SK-N-SH (cell line): ENCODE measurements at regions not wholly inside any gene's neighbourhood (a gene's known extent, or its start where the extent isn't known, plus 50 kb on each side); places are given as distances from the start of the nearest gene placed in this dataset.
A peak's percentile ranks its signal among the peaks of the same experiment; 100 is the strongest.

Experiments
- CTCF ChIA-PET: fragments of 300-600, 350-600 bp; formaldehyde crosslinking; extraction: SDS; loops from one replicate; lab custom pipeline; 2021; lab: Yijun Ruan, JAX
- POLR2A ChIA-PET: fragments of 350-600 bp; sonication (Branson Sonifier 250); formaldehyde crosslinking; extraction: SDS; loops from one replicate; lab custom pipeline; 2020; ENCODE audit warnings: antibody characterized with exemption, inconsistent platforms; lab: Yijun Ruan, JAX
- DNase-seq: peaks from one replicate; pipeline ENCODE4 v3.0.0; 2012
- H2AFZ ChIP-seq: fragments of 200-600 bp; sonication (generic); 2 replicates; pipeline ENCODE4 v1.8.1; 2016; ENCODE audit warnings: antibody characterized with exemption, mild to moderate bottlenecking, low read depth
- H3F3A ChIP-seq: fragments of 200-600 bp; sonication (generic); replicated peaks from 2 replicates; pipeline ENCODE3; 2016; ENCODE audit warnings: antibody characterized with exemption, mild to moderate bottlenecking; ENCODE audit not compliant: insufficient read depth
- H3K27ac ChIP-seq, 2 experiments: fragments of 200-500 bp in 1 of 2; fragments of 200-600 bp in 1 of 2; sonication (Bioruptor generic) in 1 of 2; sonication (generic), shearing (Covaris generic) in 1 of 2; 2 replicates each; pipeline versions ENCODE4 v1.5.1 to v1.6.1; 2014 to 2016; ENCODE audit warnings: low read depth in 2 of 2, inconsistent platforms in 1 of 2, low read length in 1 of 2, mild to moderate bottlenecking in 1 of 2, mixed read lengths in 1 of 2
- H3K27me3 ChIP-seq: fragments of 200-600 bp; sonication (generic), shearing (Covaris generic); 2 replicates; pipeline ENCODE4 v1.6.1; 2016; ENCODE audit warnings: mixed run types; ENCODE audit not compliant: insufficient read depth
- H3K36me3 ChIP-seq, 2 experiments: fragments of 200-500 bp in 1 of 2; fragments of 200-600 bp in 1 of 2; sonication (Bioruptor generic) in 1 of 2; sonication (generic) in 1 of 2; replicated peaks in 1 of 2; 2 replicates each; pipeline versions ENCODE3 to v1.5.1; 2014 to 2016; ENCODE audit warnings: low read length in 1 of 2, mild to moderate bottlenecking in 1 of 2; ENCODE audit not compliant: insufficient read depth in 2 of 2, control insufficient read depth in 1 of 2
- H3K4me1 ChIP-seq, 2 experiments: fragments of 200-500 bp in 1 of 2; fragments of 200-600 bp in 1 of 2; sonication (Bioruptor generic) in 1 of 2; sonication (generic), shearing (Covaris generic) in 1 of 2; 2 replicates each; pipeline versions ENCODE4 v1.5.1 to v1.6.1; 2014 to 2016; ENCODE audit warnings: low read depth in 1 of 2, low read length in 1 of 2, mixed run types in 1 of 2; ENCODE audit not compliant: insufficient read depth in 2 of 2, control insufficient read depth in 1 of 2
- H3K4me2 ChIP-seq: fragments of 200-600 bp; sonication (generic), shearing (Covaris generic); 2 replicates; pipeline ENCODE4 v1.6.1; 2017; ENCODE audit warnings: mixed run types
- H3K4me3 ChIP-seq, 2 experiments: fragments of 200-500 bp in 1 of 2; fragments of 200-600 bp in 1 of 2; sonication (Bioruptor generic) in 1 of 2; sonication (generic), shearing (Covaris generic) in 1 of 2; 2 replicates each; pipeline versions ENCODE4 v1.5.1 to v1.8.1; 2014 to 2016; ENCODE audit warnings: low read depth in 2 of 2, inconsistent platforms in 1 of 2, low read length in 1 of 2, mild to moderate bottlenecking in 1 of 2, mixed read lengths in 1 of 2, moderate library complexity in 1 of 2
- H3K79me2 ChIP-seq: fragments of 200-600 bp; sonication (generic); 2 replicates; pipeline ENCODE4 v1.8.1; 2017; ENCODE audit warnings: mild to moderate bottlenecking; ENCODE audit not compliant: insufficient read depth
- H3K9ac ChIP-seq: fragments of 200-600 bp; sonication (generic); 2 replicates; pipeline ENCODE4 v1.6.1; 2017; ENCODE audit warnings: mixed run types
- H3K9me2 ChIP-seq: fragments of 200-600 bp; sonication (generic); 2 replicates; pipeline ENCODE4 v1.6.1; 2017; ENCODE audit warnings: mixed run types
- H3K9me3 ChIP-seq: fragments of 200-600 bp; sonication (generic); 2 replicates; pipeline ENCODE4 v1.6.1; 2017; ENCODE audit warnings: mixed run types, mild to moderate bottlenecking, moderate library complexity
- H4K20me1 ChIP-seq: fragments of 200-600 bp; sonication (generic); 2 replicates; pipeline ENCODE4 v1.6.1; 2017; ENCODE audit warnings: mild to moderate bottlenecking, mixed run types; ENCODE audit not compliant: insufficient read depth
- ELF1 ChIP-seq: IDR thresholded peaks from 2 replicates; pipeline ENCODE4 v1.4.0; 2012
- EP300 ChIP-seq, 2 experiments: IDR thresholded peaks; 2 replicates each; pipeline versions ENCODE4 v1.4.0 to v1.6.1; 2012; ENCODE audit warnings: borderline replicate concordance in 1 of 2, low read depth in 1 of 2, low read length in 1 of 2
- FOXJ3 ChIP-seq: sonication (generic); formaldehyde crosslinking; IDR thresholded peaks from 2 replicates; pipeline ENCODE4 v1.5.1; 2020; ENCODE audit warnings: mild to moderate bottlenecking, missing genetic modification reagents
- GATA2 ChIP-seq: sonication (generic); formaldehyde crosslinking; IDR thresholded peaks from 2 replicates; pipeline ENCODE4 v1.5.0; 2020; ENCODE audit warnings: mild to moderate bottlenecking, missing genetic modification reagents
- MAX ChIP-seq: IDR thresholded peaks from 2 replicates; pipeline ENCODE4 v1.4.0; 2012; ENCODE audit warnings: low read depth
- MXI1 ChIP-seq: IDR thresholded peaks from 2 replicates; pipeline ENCODE4 v1.6.1; 2012; ENCODE audit warnings: mild to moderate bottlenecking, low read depth, low read length, improper control_type of control experiment
- POLR2AphosphoS5 ChIP-seq: IDR thresholded peaks from 2 replicates; pipeline ENCODE4 v1.6.1; 2012; ENCODE audit warnings: low read depth, low read length
- REST ChIP-seq: IDR thresholded peaks from 2 replicates; pipeline ENCODE4 v1.6.1; 2012; ENCODE audit warnings: mild to moderate bottlenecking, low read depth, low read length, moderate library complexity
- RFX5 ChIP-seq: IDR thresholded peaks from 2 replicates; pipeline ENCODE4 v1.6.1; 2012; ENCODE audit warnings: mild to moderate bottlenecking, improper control_type of control experiment, low read length
- SIN3A ChIP-seq: IDR thresholded peaks from 2 replicates; pipeline ENCODE4 v1.6.1; 2012; ENCODE audit warnings: low read depth, mild to moderate bottlenecking, low read length, moderate library complexity, borderline replicate concordance
- SMC3 ChIP-seq: IDR thresholded peaks from 2 replicates; pipeline ENCODE4 v1.6.1; 2012; ENCODE audit warnings: low read depth, low read length, improper control_type of control experiment
- TEAD4 ChIP-seq: IDR thresholded peaks from 2 replicates; pipeline ENCODE4 v1.4.0; 2012; ENCODE audit warnings: mild to moderate bottlenecking, borderline replicate concordance; ENCODE audit not compliant: insufficient read depth
- USF1 ChIP-seq: IDR thresholded peaks from 2 replicates; pipeline ENCODE4 v1.4.0; 2012; ENCODE audit warnings: low read depth, borderline replicate concordance
- YY1 ChIP-seq: IDR thresholded peaks from 2 replicates; pipeline ENCODE4 v1.4.0; 2012; ENCODE audit warnings: low read depth, mild to moderate bottlenecking
- WGBS: methylation state at CpG from one replicate; pipeline ENCODE4 v1.1.6; 2017; ENCODE audit warnings: low lambda C conversion rate; 5-methylcytosine and 5-hydroxymethylcytosine counted together
- TF ChIP-seq, protein P1 (sequence below): fragments of 200-600 bp; sonication (generic); IDR thresholded peaks from 2 replicates; pipeline ENCODE4 v1.6.1; 2017; ENCODE audit warnings: antibody characterized with exemption, mild to moderate bottlenecking, moderate library complexity
- TF ChIP-seq, protein P2 (sequence below): IDR thresholded peaks from 2 replicates; pipeline ENCODE4; 2012

DNA sequence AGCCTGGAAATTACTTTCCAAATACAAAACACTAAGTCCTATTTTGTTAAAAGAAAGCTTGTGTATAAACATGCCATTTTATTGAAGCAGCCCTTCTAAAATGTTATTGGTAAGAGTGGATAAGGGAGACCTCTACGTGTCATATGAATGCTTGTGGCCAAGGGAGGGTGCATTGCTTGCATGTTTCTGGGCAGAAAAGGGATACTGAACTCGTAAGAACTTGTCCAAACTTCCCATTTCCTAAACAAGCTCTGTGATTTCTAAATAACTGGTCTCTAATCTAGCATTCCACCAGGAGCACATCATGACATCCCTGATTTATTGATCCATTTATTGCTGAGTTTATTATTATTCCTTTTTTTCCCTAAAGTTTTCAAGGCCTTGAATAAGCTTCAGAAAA is 474.1 kb downstream of the CD109 start:
- no peaks in the 10 kb centered on the region for H3K36me3 ChIP-seq
- peak overlapping the region; percentile 15; the same call in 1 of the 2 replicates for H3K4me2 ChIP-seq
- H3K79me2 ChIP-seq: no peaks in the 10 kb centered on the region
- no peak overlapping the region for H3K27ac ChIP-seq
- DNase-seq: no peak
- no peaks in the 10 kb centered on the region for H4K20me1 ChIP-seq
- WGBS: 0% methylated on average over 2 of the region's 2 CpGs
- no peak for TF ChIP-seq EP300 (IDR thresholded peaks at IDR 0.05; ENCODE audit: borderline replicate concordance in 1 of 2, low read depth in 1 of 2, low read length in 1 of 2)
- TF ChIP-seq YY1: no peak
- TF ChIP-seq REST: no peak
- H3F3A ChIP-seq: no peaks in the 10 kb centered on the region
- H3K4me3 ChIP-seq: peak overlapping the region in 1 of 2 experiments; percentile 13; a peak in 1 of 4 replicates
- no peak overlapping the region for H2AFZ ChIP-seq
- CTCF ChIA-PET: no interaction called here
- POLR2A ChIA-PET: no interaction called here
- H3K9ac ChIP-seq: no peak overlapping the region
- H3K4me1 ChIP-seq: no peaks in the 10 kb centered on the region
- H3K9me3 ChIP-seq: no peaks in the 10 kb centered on the region
- H3K27me3 ChIP-seq: no peaks in the 10 kb centered on the region
- H3K9me2 ChIP-seq: no peaks in the 10 kb centered on the region

DNA sequence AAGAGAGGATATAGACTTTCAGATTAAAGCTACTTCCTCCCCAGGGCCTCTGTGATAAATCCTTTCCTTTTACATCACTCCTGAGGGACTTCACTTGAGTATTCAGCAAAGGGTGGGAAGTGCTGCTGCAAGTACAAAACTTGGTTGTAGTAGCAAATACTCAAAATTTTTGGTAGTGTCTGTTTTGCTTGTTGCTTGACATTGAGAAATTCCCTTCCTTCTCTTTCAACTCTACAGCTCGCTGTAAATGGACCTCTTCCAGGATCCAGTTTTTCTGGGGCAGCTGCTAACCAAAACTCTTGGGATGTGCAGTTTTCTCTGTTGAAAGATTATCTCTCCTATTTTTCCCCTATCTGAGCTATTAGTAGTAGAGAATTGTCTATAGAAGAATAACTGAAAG is 472.0 kb downstream of the CD109 start:
- POLR2A ChIA-PET: no interaction called here
- Histone ChIP-seq H4K20me1 (no peaks in the 10 kb centered on the region), H3K27me3 (no peaks in the 10 kb centered on the region), H3K4me3 (no peak overlapping the region)
- 8% methylated on average over 1 of the region's 1 CpG for WGBS
- TF ChIP-seq USF1: no peak
- TF ChIP-seq ELF1: no peak
- TF ChIP-seq TEAD4: no peak
- TF ChIP-seq, all 33 proteins: peak for 0
- no peaks in the 10 kb centered on the region; the same call in 1 of the 2 replicates for H3K9me3 ChIP-seq
- CTCF ChIA-PET: no interaction called here
- H2AFZ ChIP-seq: no peak overlapping the region
- H3K79me2 ChIP-seq: no peaks in the 10 kb centered on the region
- H3K9ac ChIP-seq: no peak overlapping the region
- no peak for DNase-seq
- no peak overlapping the region for H3K27ac ChIP-seq
- no peaks in the 10 kb centered on the region for H3K36me3 ChIP-seq
- no peak overlapping the region for H3K4me2 ChIP-seq
- H3K4me1 ChIP-seq: no peaks in the 10 kb centered on the region
- no peaks in the 10 kb centered on the region for H3F3A ChIP-seq
- H3K9me2 ChIP-seq: no peaks in the 10 kb centered on the region

DNA sequence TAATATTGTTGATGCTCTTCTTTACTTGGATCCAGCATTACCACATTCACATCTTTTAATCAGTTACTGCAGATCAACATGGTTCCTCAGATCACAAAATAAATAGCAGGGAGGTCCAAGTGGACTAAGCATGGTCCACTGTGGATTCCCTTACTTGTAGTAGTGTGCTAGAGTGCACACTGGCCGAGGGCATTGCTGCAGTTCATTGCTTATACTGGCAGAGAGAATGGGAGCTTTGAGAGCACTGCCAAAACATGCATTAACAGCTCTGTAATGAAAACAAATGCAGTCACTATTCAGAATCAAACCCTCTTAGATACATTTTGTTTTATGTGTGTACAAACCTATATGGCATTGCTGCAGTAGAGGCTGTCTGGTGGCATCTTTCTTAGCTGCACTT is 471.5 kb downstream of the CD109 start:
- no peak for DNase-seq
- CTCF ChIA-PET: no interaction called here
- no peak for TF ChIP-seq SMC3
- TF ChIP-seq MXI1: no peak
- TF ChIP-seq, protein P1, sequence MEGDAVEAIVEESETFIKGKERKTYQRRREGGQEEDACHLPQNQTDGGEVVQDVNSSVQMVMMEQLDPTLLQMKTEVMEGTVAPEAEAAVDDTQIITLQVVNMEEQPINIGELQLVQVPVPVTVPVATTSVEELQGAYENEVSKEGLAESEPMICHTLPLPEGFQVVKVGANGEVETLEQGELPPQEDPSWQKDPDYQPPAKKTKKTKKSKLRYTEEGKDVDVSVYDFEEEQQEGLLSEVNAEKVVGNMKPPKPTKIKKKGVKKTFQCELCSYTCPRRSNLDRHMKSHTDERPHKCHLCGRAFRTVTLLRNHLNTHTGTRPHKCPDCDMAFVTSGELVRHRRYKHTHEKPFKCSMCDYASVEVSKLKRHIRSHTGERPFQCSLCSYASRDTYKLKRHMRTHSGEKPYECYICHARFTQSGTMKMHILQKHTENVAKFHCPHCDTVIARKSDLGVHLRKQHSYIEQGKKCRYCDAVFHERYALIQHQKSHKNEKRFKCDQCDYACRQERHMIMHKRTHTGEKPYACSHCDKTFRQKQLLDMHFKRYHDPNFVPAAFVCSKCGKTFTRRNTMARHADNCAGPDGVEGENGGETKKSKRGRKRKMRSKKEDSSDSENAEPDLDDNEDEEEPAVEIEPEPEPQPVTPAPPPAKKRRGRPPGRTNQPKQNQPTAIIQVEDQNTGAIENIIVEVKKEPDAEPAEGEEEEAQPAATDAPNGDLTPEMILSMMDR: no peak
- TF ChIP-seq SIN3A: no peak
- no peak for TF ChIP-seq MAX
- no peak for TF ChIP-seq FOXJ3 (CRISPR knock-in tag)
- TF ChIP-seq ELF1: no peak
- TF ChIP-seq, protein P2, sequence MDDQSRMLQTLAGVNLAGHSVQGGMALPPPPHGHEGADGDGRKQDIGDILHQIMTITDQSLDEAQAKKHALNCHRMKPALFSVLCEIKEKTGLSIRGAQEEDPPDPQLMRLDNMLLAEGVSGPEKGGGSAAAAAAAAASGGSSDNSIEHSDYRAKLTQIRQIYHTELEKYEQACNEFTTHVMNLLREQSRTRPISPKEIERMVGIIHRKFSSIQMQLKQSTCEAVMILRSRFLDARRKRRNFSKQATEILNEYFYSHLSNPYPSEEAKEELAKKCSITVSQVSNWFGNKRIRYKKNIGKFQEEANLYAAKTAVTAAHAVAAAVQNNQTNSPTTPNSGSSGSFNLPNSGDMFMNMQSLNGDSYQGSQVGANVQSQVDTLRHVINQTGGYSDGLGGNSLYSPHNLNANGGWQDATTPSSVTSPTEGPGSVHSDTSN: no peak
- TF ChIP-seq POLR2AphosphoS5: no peak
- TF ChIP-seq GATA2 (CRISPR knock-in tag): no peak
- no peak for TF ChIP-seq RFX5

More for the DNA sequence above, 471.5 kb downstream of the CD109 start:
- no peaks in the 10 kb centered on the region for H3K4me1 ChIP-seq
- H3K9ac ChIP-seq: no peak overlapping the region
- POLR2A ChIA-PET: no interaction called here
- H3K4me2 ChIP-seq: no peak overlapping the region
- H3K9me2 ChIP-seq: no peaks in the 10 kb centered on the region
- no peaks in the 10 kb centered on the region for H3K27me3 ChIP-seq
- H3K9me3 ChIP-seq: no peaks in the 10 kb centered on the region; the same call in 1 of the 2 replicates
- H3K27ac ChIP-seq: no peak overlapping the region
- WGBS: 11% methylated on average over 1 of the region's 1 CpG
- no peaks in the 10 kb centered on the region for H4K20me1 ChIP-seq
- no peaks in the 10 kb centered on the region for H3F3A ChIP-seq
- no peaks in the 10 kb centered on the region for H3K79me2 ChIP-seq
- H3K36me3 ChIP-seq: no peaks in the 10 kb centered on the region
- no peak overlapping the region for H2AFZ ChIP-seq
- no peak overlapping the region for H3K4me3 ChIP-seq
